ENCODE measurements at regions not wholly inside any gene's neighbourhood (a gene's known extent, or its start where the extent isn't known, plus 50 kb on each side); places are given as distances from the start of the nearest gene placed in this dataset.

DNA sequence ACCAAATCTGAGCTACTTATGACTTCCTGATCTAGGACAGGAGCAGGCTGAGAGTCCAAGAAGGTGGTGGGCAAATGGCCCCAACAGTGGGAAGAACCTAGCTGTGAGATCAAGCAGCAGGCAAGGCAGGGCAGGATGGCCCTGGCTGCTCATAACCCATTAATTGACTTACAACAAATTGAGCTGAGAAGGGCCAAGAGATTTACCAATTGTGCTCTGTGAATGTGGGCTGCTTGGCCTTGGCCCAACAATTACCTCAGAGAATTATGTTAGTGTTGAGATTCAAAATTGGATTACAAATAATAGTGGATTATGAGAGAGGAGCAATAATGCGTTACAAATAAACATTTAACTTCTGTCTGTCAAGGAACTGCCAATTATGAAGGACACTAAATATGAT is 956.5 kb downstream of the KCNMA1 start:
- CTCF ChIA-PET: interaction anchor here (1.4 kb wide), 1 partner anchor 9 kb away, joined by 3 read pairs; no protein-coding TSS in a partner anchor
- H3K4ac ChIP-seq (ENCODE audit: low read depth, low read length): no peak overlapping the region
- H4K8ac ChIP-seq (ENCODE audit: low read depth in 2 of 2, low read length in 2 of 2): no peak overlapping the region
- no peak overlapping the region for H3K9ac ChIP-seq (ENCODE audit: low read depth, low read length)
- no peak overlapping the region for H3K18ac ChIP-seq (ENCODE audit: low read depth, low read length)
- H3K79me1 ChIP-seq (ENCODE audit: low read depth in 1 of 2, low read length in 2 of 2): no peaks in the 10 kb centered on the region
- H3K9me3 ChIP-seq (ENCODE audit: control insufficient read depth, insufficient read depth, low read length): no peaks in the 10 kb centered on the region
- H3K56ac ChIP-seq (ENCODE audit: extremely low read depth, insufficient read depth, low read length): no peak overlapping the region
- H3K14ac ChIP-seq (replicated peaks; ENCODE audit: low read depth, low read length): no peak overlapping the region
- no peak overlapping the region for H2AK5ac ChIP-seq (ENCODE audit: low read depth, low read length)
- ATAC-seq (ENCODE audit: low read depth): no peak
- H3K4me3 ChIP-seq (ENCODE audit: insufficient read depth, low read depth, low read length): no peak overlapping the region
- H2AFZ ChIP-seq (replicated peaks; ENCODE audit: low read length, poor library complexity): no peak overlapping the region
- H3K4me1 ChIP-seq (ENCODE audit: control insufficient read depth, insufficient read depth, low read length): no peaks in the 10 kb centered on the region
- no peaks in the 10 kb centered on the region for H4K20me1 ChIP-seq (ENCODE audit: insufficient read depth, low read length)
- dilution Hi-C loops (cut with HindIII; ENCODE audit: low sequenced_read_pairs, unreplicated experiment) (no loop called here), intact Hi-C loops (cut with micrococcal nuclease) (no loop called here), in situ Hi-C loops (cut with MboI; ENCODE audit: low sequenced_read_pairs) (no loop called here)
- H3K23ac ChIP-seq (ENCODE audit: low read depth, low read length): no peak overlapping the region
- H2BK15ac ChIP-seq (ENCODE audit: low read depth, low read length): no peak overlapping the region
- WGBS, 2 experiments (ENCODE audit: extremely low coverage in 2 of 2, insufficient read length in 1 of 2): no CpG with 5 or more reads among the region's 1 CpG
- H3K27ac ChIP-seq (ENCODE audit: insufficient read depth, low read length): no peak overlapping the region
- H3K4me2 ChIP-seq (ENCODE audit: low read depth, low read length): no peak overlapping the region
- no peak overlapping the region for H2BK120ac ChIP-seq (ENCODE audit: low read depth, low read length)
- no peak overlapping the region for H4K5ac ChIP-seq (ENCODE audit: low read depth, low read length)
- POLR2A ChIA-PET (ENCODE audit: unreplicated experiment): no interaction called here
- no peak overlapping the region for H4K91ac ChIP-seq (ENCODE audit: insufficient read depth, low read depth, low read length)
- H3K36me3 ChIP-seq (ENCODE audit: control insufficient read depth, insufficient read depth, low read length): no peaks in the 10 kb centered on the region
- peaks cover 12% of the 10 kb centered on the region for H3K27me3 ChIP-seq (ENCODE audit: control insufficient read depth, insufficient read depth, low read length)
- TF ChIP-seq RCOR1 (IDR thresholded peaks at IDR 0.05; ENCODE audit: insufficient replicate concordance, low read length) (no peak), NFE2L2 (IDR thresholded peaks at IDR 0.05; ENCODE audit: low read depth, low read length) (no peak), MAZ (IDR thresholded peaks at IDR 0.05; ENCODE audit: borderline replicate concordance, low read depth, low read length) (no peak), MXI1 (IDR thresholded peaks at IDR 0.05; ENCODE audit: borderline replicate concordance, low read depth, low read length) (no peak), POLR2A (IDR thresholded peaks at IDR 0.05; ENCODE audit: low read depth, low read length) (no peak), MAFK (IDR thresholded peaks at IDR 0.05; ENCODE audit: low read depth, low read length) (no peak), RAD21 (IDR thresholded peaks at IDR 0.05; ENCODE audit: low read length) (no peak), SMC3 (IDR thresholded peaks at IDR 0.05; ENCODE audit: low read depth, low read length) (no peak), RFX5 (IDR thresholded peaks at IDR 0.05; ENCODE audit: low read depth, low read length) (no peak), CEBPB (IDR thresholded peaks at IDR 0.05; ENCODE audit: low read depth, low read length) (no peak), BHLHE40 (IDR thresholded peaks at IDR 0.05; ENCODE audit: low read depth, low read length) (no peak), CHD1 (IDR thresholded peaks at IDR 0.05; ENCODE audit: low read depth, low read length) (no peak), FOS (IDR thresholded peaks at IDR 0.05; ENCODE audit: low read depth, low read length) (no peak)
- TF ChIP-seq, protein P1, sequence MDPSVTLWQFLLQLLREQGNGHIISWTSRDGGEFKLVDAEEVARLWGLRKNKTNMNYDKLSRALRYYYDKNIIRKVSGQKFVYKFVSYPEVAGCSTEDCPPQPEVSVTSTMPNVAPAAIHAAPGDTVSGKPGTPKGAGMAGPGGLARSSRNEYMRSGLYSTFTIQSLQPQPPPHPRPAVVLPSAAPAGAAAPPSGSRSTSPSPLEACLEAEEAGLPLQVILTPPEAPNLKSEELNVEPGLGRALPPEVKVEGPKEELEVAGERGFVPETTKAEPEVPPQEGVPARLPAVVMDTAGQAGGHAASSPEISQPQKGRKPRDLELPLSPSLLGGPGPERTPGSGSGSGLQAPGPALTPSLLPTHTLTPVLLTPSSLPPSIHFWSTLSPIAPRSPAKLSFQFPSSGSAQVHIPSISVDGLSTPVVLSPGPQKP (IDR thresholded peaks at IDR 0.05; ENCODE audit: borderline replicate concordance, low read depth, low read length): no peak
- TF ChIP-seq, protein P2, sequence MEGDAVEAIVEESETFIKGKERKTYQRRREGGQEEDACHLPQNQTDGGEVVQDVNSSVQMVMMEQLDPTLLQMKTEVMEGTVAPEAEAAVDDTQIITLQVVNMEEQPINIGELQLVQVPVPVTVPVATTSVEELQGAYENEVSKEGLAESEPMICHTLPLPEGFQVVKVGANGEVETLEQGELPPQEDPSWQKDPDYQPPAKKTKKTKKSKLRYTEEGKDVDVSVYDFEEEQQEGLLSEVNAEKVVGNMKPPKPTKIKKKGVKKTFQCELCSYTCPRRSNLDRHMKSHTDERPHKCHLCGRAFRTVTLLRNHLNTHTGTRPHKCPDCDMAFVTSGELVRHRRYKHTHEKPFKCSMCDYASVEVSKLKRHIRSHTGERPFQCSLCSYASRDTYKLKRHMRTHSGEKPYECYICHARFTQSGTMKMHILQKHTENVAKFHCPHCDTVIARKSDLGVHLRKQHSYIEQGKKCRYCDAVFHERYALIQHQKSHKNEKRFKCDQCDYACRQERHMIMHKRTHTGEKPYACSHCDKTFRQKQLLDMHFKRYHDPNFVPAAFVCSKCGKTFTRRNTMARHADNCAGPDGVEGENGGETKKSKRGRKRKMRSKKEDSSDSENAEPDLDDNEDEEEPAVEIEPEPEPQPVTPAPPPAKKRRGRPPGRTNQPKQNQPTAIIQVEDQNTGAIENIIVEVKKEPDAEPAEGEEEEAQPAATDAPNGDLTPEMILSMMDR (conservative IDR thresholded peaks at IDR 0.05; ENCODE audit: low read depth, low read length): no peak
- TF ChIP-seq, protein P3, sequence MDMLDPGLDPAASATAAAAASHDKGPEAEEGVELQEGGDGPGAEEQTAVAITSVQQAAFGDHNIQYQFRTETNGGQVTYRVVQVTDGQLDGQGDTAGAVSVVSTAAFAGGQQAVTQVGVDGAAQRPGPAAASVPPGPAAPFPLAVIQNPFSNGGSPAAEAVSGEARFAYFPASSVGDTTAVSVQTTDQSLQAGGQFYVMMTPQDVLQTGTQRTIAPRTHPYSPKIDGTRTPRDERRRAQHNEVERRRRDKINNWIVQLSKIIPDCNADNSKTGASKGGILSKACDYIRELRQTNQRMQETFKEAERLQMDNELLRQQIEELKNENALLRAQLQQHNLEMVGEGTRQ (IDR thresholded peaks at IDR 0.05; ENCODE audit: low read depth, low read length): no peak
- H2BK5ac ChIP-seq (ENCODE audit: low read depth, low read length, poor library complexity, severe bottlenecking): no peak overlapping the region
- no peak for DNase-seq
- no peaks in the 10 kb centered on the region for H3K9me1 ChIP-seq (ENCODE audit: insufficient read depth, low read length)
- no TSS peak for BruUV-seq (replicated peaks)
- no peak overlapping the region for H2BK20ac ChIP-seq (ENCODE audit: low read depth, low read length)
- H2AK9ac ChIP-seq (replicated peaks; ENCODE audit: low read depth, low read length, poor library complexity): no peak overlapping the region
